A673 (cell line): ENCODE measurements at regions not wholly inside any gene's neighbourhood (a gene's known extent, or its start where the extent isn't known, plus 50 kb on each side); places are given as distances from the start of the nearest gene placed in this dataset.
A peak's percentile ranks its signal among the peaks of the same experiment; 100 is the strongest.

Experiments
- BruUV-seq: library from RNA; stranded (reverse); fragments of 400-500 nt; replicated peaks from 2 replicates; lab custom pipeline; 2021; lab: Mats Ljungman, UMichigan
- CTCF ChIA-PET: fragments of 300-600 bp; sonication (Branson Sonifier 250); formaldehyde crosslinking; loops from one replicate; lab custom pipeline; 2022; ENCODE audit warnings: antibody characterized with exemption; lab: Charles Lee
- POLR2A ChIA-PET: fragments of 300-600 bp; sonication (Branson Sonifier 250); formaldehyde crosslinking; loops from one replicate; lab custom pipeline; 2022; ENCODE audit warnings: antibody characterized with exemption; ENCODE audit not compliant: low non-redundant PET; lab: Charles Lee
- DNase-seq: peaks from one replicate; pipeline ENCODE4 v3.0.0-alpha.2; 2015; ENCODE audit warnings: low spot score
- H3K27ac ChIP-seq: fragments of 200-600 bp; sonication (generic); 2 replicates; pipeline ENCODE4 v1.5.1; 2016; ENCODE audit warnings: mixed run types, low read depth, mild to moderate bottlenecking, mixed read lengths, antibody characterized with exemption, low read length; ENCODE audit not compliant: poor library complexity, severe bottlenecking
- H3K27me3 ChIP-seq: fragments of 200-600 bp; sonication (generic); replicated peaks from 2 replicates; pipeline ENCODE4 v1.6.1; 2017; ENCODE audit warnings: mixed run types, low read depth, mild to moderate bottlenecking, mixed read lengths, antibody characterized with exemption, low read length; ENCODE audit not compliant: insufficient read depth, poor library complexity
- H3K36me3 ChIP-seq: fragments of 200-600 bp; sonication (generic); 2 replicates; pipeline ENCODE4 v1.6.1; 2016; ENCODE audit warnings: mixed run types, mild to moderate bottlenecking, mixed read lengths, antibody characterized with exemption, low read length; ENCODE audit not compliant: insufficient read depth, poor library complexity, severe bottlenecking
- H3K4me1 ChIP-seq: fragments of 200-600 bp; sonication (generic); 2 replicates; pipeline ENCODE4 v1.6.1; 2017; ENCODE audit warnings: mixed run types, mild to moderate bottlenecking, mixed read lengths, antibody characterized with exemption, low read length; ENCODE audit not compliant: insufficient read depth, poor library complexity, severe bottlenecking
- H3K4me3 ChIP-seq: fragments of 200-600 bp; sonication (generic); 2 replicates; pipeline ENCODE4 v1.5.1; 2016; ENCODE audit warnings: low read depth, mixed run types, mild to moderate bottlenecking, mixed read lengths, low read length; ENCODE audit not compliant: poor library complexity, severe bottlenecking
- H3K9me3 ChIP-seq: fragments of 200-600 bp; sonication (generic); 2 replicates; pipeline ENCODE4 v1.6.1; 2016; ENCODE audit warnings: mixed run types, low read depth, mild to moderate bottlenecking, mixed read lengths, antibody characterized with exemption, low read length; ENCODE audit not compliant: poor library complexity, severe bottlenecking
- CTCF ChIP-seq: fragments of 300-800, 200-600 bp; sonication (generic); conservative IDR thresholded peaks from 2 replicates; pipeline ENCODE4 v1.5.1; 2017; ENCODE audit warnings: low read depth, mild to moderate bottlenecking, antibody characterized with exemption, low read length, moderate library complexity, mixed read lengths
- EZH2 ChIP-seq: fragments of 200-600 bp; sonication (generic); IDR thresholded peaks from 2 replicates; pipeline ENCODE4 v1.6.1; 2017; ENCODE audit warnings: borderline replicate concordance, low read depth, mild to moderate bottlenecking, mixed read lengths, antibody characterized with exemption, low read length; ENCODE audit not compliant: poor library complexity, severe bottlenecking
- intact Hi-C: fragments of 100-400 bp; cut with micrococcal nuclease; formaldehyde crosslinking; loops from one replicate; pipeline ENCODE4 v1.10.0; 2022; ENCODE audit not compliant: unreplicated experiment

GRCh38 chr9:106696804-106697203 lies 166.2 kb upstream of the ZNF462 start:
- CTCF ChIA-PET = no interaction called here
- no TSS peak for BruUV-seq
- no peak for TF ChIP-seq CTCF
- TF ChIP-seq EZH2 = no peak
- H3K27ac ChIP-seq = no peak overlapping the region
- DNase-seq = no peak
- intact Hi-C loops = no loop called here
- no peak overlapping the region for H3K4me3 ChIP-seq
- POLR2A ChIA-PET = no interaction called here
- H3K27me3 ChIP-seq = peaks cover 17% of the 10 kb centered on the region
- no peaks in the 10 kb centered on the region for H3K36me3 ChIP-seq
- H3K4me1 ChIP-seq = no peaks in the 10 kb centered on the region
- H3K9me3 ChIP-seq = no peaks in the 10 kb centered on the region

GRCh38 chr9:106697390-106697749 lies 165.6 kb upstream of the ZNF462 start:
- ChIA-PET POLR2A (no interaction called here), CTCF (no interaction called here)
- intact Hi-C loops = no loop called here
- Histone ChIP-seq H3K9me3 (no peaks in the 10 kb centered on the region), H3K4me1 (no peaks in the 10 kb centered on the region), H3K27me3 (peaks cover 17% of the 10 kb centered on the region), H3K36me3 (no peaks in the 10 kb centered on the region), H3K27ac (no peak overlapping the region), H3K4me3 (no peak overlapping the region)
- TF ChIP-seq CTCF = no peak
- no peak for DNase-seq
- BruUV-seq = no TSS peak

GRCh38 chr9:106697750-106698502 lies 165.0 kb upstream of the ZNF462 start:
- ChIA-PET CTCF (no interaction called here), POLR2A (no interaction called here)
- intact Hi-C loops = no loop called here
- H3K36me3 ChIP-seq = no peaks in the 10 kb centered on the region
- H3K27ac ChIP-seq = no peak overlapping the region
- no peak overlapping the region for H3K4me3 ChIP-seq
- no peak for TF ChIP-seq EZH2
- TF ChIP-seq CTCF = no peak
- no TSS peak for BruUV-seq
- peak; percentile 51 for DNase-seq
- no peaks in the 10 kb centered on the region for H3K4me1 ChIP-seq
- no peaks in the 10 kb centered on the region for H3K9me3 ChIP-seq
- peaks cover 17% of the 10 kb centered on the region for H3K27me3 ChIP-seq
